ENCODE measurements at regions not wholly inside any gene's neighbourhood (a gene's known extent, or its start where the extent isn't known, plus 50 kb on each side); places are given as distances from the start of the nearest gene placed in this dataset.

DNA sequence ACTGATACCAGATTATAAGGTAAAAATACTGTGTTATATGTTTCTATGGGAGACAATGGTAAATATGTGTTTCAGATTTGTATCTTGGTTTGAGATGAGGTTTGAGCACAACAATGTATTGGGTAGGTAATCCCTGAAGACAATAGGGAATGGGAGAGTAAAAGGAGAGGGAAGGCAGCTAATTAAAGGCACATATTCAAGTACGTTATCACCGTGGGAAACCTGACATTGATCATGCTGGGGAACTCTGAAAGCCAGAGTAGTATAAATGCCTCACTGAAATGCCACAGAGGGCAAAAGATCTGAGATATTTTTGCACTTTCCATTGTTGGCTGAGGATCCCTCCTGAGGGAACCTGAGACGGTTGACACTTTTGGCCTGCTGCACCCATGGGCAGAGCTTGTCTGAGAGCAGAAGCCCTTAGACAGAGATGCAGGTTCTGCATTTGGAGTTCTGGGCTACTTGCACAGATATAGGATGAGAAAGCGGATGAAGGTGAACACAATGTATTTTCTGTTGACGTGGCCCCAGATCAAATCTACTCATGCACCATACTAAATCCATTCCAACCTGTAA lies 506.7 kb downstream of the PCDH18 start:
- TF ChIP-seq RUNX3 (IDR thresholded peaks at IDR 0.05; ENCODE audit: low read length) (no peak), MYB (IDR thresholded peaks at IDR 0.05; ENCODE audit: borderline replicate concordance, low read depth, low read length) (no peak), FOXM1 (IDR thresholded peaks at IDR 0.05; ENCODE audit: low read depth, low read length) (no peak), POU2F2 (IDR thresholded peaks at IDR 0.05; ENCODE audit: borderline replicate concordance, low read depth, low read length) (no peak), YBX1 (IDR thresholded peaks at IDR 0.05) (no peak), HDAC2 (IDR thresholded peaks at IDR 0.05) (no peak), CBX5 (IDR thresholded peaks at IDR 0.05; ENCODE audit: low read depth) (no peak), TCF3 (IDR thresholded peaks at IDR 0.05; ENCODE audit: borderline replicate concordance, insufficient read depth, low read depth, low read length) (no peak), CHD4 (IDR thresholded peaks at IDR 0.05) (no peak), RCOR1 (conservative IDR thresholded peaks at IDR 0.05; ENCODE audit: low read depth, low read length) (no peak), EGR1 (IDR thresholded peaks at IDR 0.05; ENCODE audit: borderline replicate concordance in 1 of 2, low read depth in 2 of 2, low read length in 2 of 2) (no peak), RBBP5 (conservative IDR thresholded peaks at IDR 0.05) (no peak), RFX5 (IDR thresholded peaks at IDR 0.05; ENCODE audit: low read depth, low read length) (no peak), POLR2AphosphoS5 (IDR thresholded peaks at IDR 0.05; ENCODE audit: low read length) (no peak), SREBF1 (IDR thresholded peaks at IDR 0.05; ENCODE audit: low read length) (no peak), BACH1 (IDR thresholded peaks at IDR 0.05; ENCODE audit: borderline replicate concordance) (no peak), TARDBP (IDR thresholded peaks at IDR 0.05; ENCODE audit: borderline replicate concordance) (no peak)
- TF ChIP-seq, protein P1, sequence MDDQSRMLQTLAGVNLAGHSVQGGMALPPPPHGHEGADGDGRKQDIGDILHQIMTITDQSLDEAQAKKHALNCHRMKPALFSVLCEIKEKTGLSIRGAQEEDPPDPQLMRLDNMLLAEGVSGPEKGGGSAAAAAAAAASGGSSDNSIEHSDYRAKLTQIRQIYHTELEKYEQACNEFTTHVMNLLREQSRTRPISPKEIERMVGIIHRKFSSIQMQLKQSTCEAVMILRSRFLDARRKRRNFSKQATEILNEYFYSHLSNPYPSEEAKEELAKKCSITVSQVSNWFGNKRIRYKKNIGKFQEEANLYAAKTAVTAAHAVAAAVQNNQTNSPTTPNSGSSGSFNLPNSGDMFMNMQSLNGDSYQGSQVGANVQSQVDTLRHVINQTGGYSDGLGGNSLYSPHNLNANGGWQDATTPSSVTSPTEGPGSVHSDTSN (IDR thresholded peaks at IDR 0.05; ENCODE audit: insufficient replicate concordance, low read depth, low read length), result no peak
- TF ChIP-seq, protein P2, sequence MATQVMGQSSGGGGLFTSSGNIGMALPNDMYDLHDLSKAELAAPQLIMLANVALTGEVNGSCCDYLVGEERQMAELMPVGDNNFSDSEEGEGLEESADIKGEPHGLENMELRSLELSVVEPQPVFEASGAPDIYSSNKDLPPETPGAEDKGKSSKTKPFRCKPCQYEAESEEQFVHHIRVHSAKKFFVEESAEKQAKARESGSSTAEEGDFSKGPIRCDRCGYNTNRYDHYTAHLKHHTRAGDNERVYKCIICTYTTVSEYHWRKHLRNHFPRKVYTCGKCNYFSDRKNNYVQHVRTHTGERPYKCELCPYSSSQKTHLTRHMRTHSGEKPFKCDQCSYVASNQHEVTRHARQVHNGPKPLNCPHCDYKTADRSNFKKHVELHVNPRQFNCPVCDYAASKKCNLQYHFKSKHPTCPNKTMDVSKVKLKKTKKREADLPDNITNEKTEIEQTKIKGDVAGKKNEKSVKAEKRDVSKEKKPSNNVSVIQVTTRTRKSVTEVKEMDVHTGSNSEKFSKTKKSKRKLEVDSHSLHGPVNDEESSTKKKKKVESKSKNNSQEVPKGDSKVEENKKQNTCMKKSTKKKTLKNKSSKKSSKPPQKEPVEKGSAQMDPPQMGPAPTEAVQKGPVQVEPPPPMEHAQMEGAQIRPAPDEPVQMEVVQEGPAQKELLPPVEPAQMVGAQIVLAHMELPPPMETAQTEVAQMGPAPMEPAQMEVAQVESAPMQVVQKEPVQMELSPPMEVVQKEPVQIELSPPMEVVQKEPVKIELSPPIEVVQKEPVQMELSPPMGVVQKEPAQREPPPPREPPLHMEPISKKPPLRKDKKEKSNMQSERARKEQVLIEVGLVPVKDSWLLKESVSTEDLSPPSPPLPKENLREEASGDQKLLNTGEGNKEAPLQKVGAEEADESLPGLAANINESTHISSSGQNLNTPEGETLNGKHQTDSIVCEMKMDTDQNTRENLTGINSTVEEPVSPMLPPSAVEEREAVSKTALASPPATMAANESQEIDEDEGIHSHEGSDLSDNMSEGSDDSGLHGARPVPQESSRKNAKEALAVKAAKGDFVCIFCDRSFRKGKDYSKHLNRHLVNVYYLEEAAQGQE (IDR thresholded peaks at IDR 0.05; ENCODE audit: low read depth, low read length), result no peak
- FAIRE-seq, result no peak
- no TSS peak for BruUV-seq (replicated peaks)
- in situ Hi-C loops (cut with MboI), result no loop called here
- no peak overlapping the region for H2AFZ ChIP-seq (ENCODE audit: control insufficient read depth, low read depth, low read length)
- no peaks in the 10 kb centered on the region for H4K20me1 ChIP-seq (ENCODE audit: control insufficient read depth, insufficient read depth)
- ChIA-PET SMC1A (ENCODE audit: uncharacterized antibody, unreplicated experiment) (no interaction called here), POLR2A (no interaction called here), RAD21 (ENCODE audit: unreplicated experiment) (no interaction called here), CTCF (no interaction called here)
- H3K79me2 ChIP-seq (ENCODE audit: control insufficient read depth, insufficient read depth, low read length), result no peaks in the 10 kb centered on the region
- H3K4me1 ChIP-seq (ENCODE audit: control insufficient read depth, insufficient read depth, low read length), result no peaks in the 10 kb centered on the region
- no peaks in the 10 kb centered on the region for H3K27me3 ChIP-seq (replicated peaks in 1 of 2; ENCODE audit: control insufficient read depth in 2 of 2, insufficient read depth in 2 of 2, low read length in 1 of 2)
- no peak overlapping the region for H3K9ac ChIP-seq (ENCODE audit: control insufficient read depth, insufficient read depth, low read length)
- no peak overlapping the region for H3K27ac ChIP-seq (ENCODE audit: control insufficient read depth, insufficient read depth)
- no peak overlapping the region for H3K4me2 ChIP-seq (ENCODE audit: control insufficient read depth, insufficient read depth)
- H3K9me3 ChIP-seq (replicated peaks; ENCODE audit: control insufficient read depth, insufficient read depth, low read length), result no peaks in the 10 kb centered on the region
- no peaks in the 10 kb centered on the region for H3K36me3 ChIP-seq (ENCODE audit: control insufficient read depth in 2 of 2, insufficient read depth in 2 of 2, low read length in 1 of 2)
- DNase-seq (ENCODE audit: low read depth, low spot score), result no peak
- intact Hi-C loops (cut with micrococcal nuclease; ENCODE audit: unreplicated experiment), result no loop called here
- H3K4me3 ChIP-seq, result no peak overlapping the region
- no peak for ATAC-seq
- 26% methylated on average over 5 of the region's 5 CpGs for WGBS (ENCODE audit: insufficient coverage, insufficient replicate concordance, low lambda C conversion rate, missing lambda C conversion rate)
